Memory B cell (primary cell): ENCODE measurements at regions not wholly inside any gene's neighbourhood (a gene's known extent, or its start where the extent isn't known, plus 50 kb on each side); places are given as distances from the start of the nearest gene placed in this dataset.

Experiments used
- ATAC-seq: fragments of 150-1000 bp; cut with Tn5 transposase; 2 replicates; pipeline ENCODE4 v1.10.0; 2021; ENCODE audit warnings: low read depth, mild to moderate bottlenecking, moderate library complexity
- DNase-seq, 2 donors: peaks; one replicate each; pipeline ENCODE4 v3.0.0; 2022; ENCODE audit warnings: low spot score in 2 of 2
- H3K27ac Mint-ChIP-seq: one replicate; pipeline ENCODE4 v1.8.0; 2022; ENCODE audit warnings: mild to moderate bottlenecking, moderate library complexity, mixed read lengths
- H3K27me3 Mint-ChIP-seq: one replicate; pipeline ENCODE4 v1.8.0; 2022; ENCODE audit warnings: mixed read lengths
- H3K36me3 Mint-ChIP-seq: one replicate; pipeline ENCODE4 v1.8.0; 2022; ENCODE audit warnings: mild to moderate bottlenecking, mixed read lengths
- H3K4me1 Mint-ChIP-seq: one replicate; pipeline ENCODE4 v1.8.0; 2022; ENCODE audit warnings: mixed read lengths
- H3K4me3 Mint-ChIP-seq: one replicate; pipeline ENCODE4 v1.8.0; 2022; ENCODE audit warnings: mild to moderate bottlenecking, moderate library complexity, mixed read lengths
- H3K9me3 Mint-ChIP-seq: one replicate; pipeline ENCODE4 v1.8.0; 2022; ENCODE audit warnings: mixed read lengths

DNA sequence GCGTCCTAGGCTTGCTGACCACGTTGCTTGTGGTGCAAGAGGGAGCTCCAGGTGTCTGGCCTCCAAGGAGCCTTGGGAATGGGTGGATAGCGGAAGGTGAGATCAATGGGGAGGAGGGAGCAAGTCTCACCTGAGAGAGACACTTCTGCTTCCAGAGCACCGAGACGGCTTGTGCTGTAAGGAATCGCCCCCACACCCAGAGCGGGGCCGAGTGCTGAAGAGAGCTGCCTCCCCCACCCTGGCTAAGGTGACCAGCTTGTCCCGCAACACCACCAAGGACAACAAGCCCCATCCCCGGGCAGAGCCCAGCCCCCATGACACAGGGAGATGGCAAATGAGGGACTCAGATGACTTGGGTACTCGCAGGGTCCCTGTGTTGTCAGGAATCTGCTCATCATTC lies 485.6 kb downstream of the NPHP4 start:
- no peak overlapping the region for H3K27ac Mint-ChIP-seq

GRCh38 chr1:5505944-5506343 lies 486.3 kb downstream of the NPHP4 start:
- Mint-ChIP-seq H3K27ac (no peak overlapping the region), H3K4me1 (no peaks in the 10 kb centered on the region), H3K27me3 (peaks cover 15% of the 10 kb centered on the region), H3K36me3 (no peaks in the 10 kb centered on the region), H3K4me3 (no peak overlapping the region), H3K9me3 (no peaks in the 10 kb centered on the region)
- ATAC-seq (no peak), DNase-seq (no peak)

More for the DNA sequence above, 485.6 kb downstream of the NPHP4 start:
- no peak for DNase-seq
- H3K27me3 Mint-ChIP-seq = peaks cover 17% of the 10 kb centered on the region
- H3K4me3 Mint-ChIP-seq = no peak overlapping the region
- no peak for ATAC-seq
- no peaks in the 10 kb centered on the region for H3K9me3 Mint-ChIP-seq
- H3K4me1 Mint-ChIP-seq = no peaks in the 10 kb centered on the region
- no peaks in the 10 kb centered on the region for H3K36me3 Mint-ChIP-seq

GRCh38 chr1:5504364-5504740 lies 487.9 kb downstream of the NPHP4 start:
- H3K4me1 Mint-ChIP-seq = no peaks in the 10 kb centered on the region
- no peak overlapping the region for H3K4me3 Mint-ChIP-seq
- H3K27ac Mint-ChIP-seq = no peak overlapping the region
- no peaks in the 10 kb centered on the region for H3K9me3 Mint-ChIP-seq
- peaks cover 9% of the 10 kb centered on the region for H3K27me3 Mint-ChIP-seq
- DNase-seq (no peak), ATAC-seq (no peak)
- no peaks in the 10 kb centered on the region for H3K36me3 Mint-ChIP-seq

GRCh38 chr1:5503556-5504363 lies 488.5 kb downstream of the NPHP4 start:
- Mint-ChIP-seq H3K4me1 (no peaks in the 10 kb centered on the region), H3K4me3 (no peak overlapping the region), H3K27me3 (peaks cover 8% of the 10 kb centered on the region), H3K27ac (no peak overlapping the region), H3K36me3 (no peaks in the 10 kb centered on the region), H3K9me3 (no peaks in the 10 kb centered on the region)
- DNase-seq (no peak), ATAC-seq (no peak)

DNA sequence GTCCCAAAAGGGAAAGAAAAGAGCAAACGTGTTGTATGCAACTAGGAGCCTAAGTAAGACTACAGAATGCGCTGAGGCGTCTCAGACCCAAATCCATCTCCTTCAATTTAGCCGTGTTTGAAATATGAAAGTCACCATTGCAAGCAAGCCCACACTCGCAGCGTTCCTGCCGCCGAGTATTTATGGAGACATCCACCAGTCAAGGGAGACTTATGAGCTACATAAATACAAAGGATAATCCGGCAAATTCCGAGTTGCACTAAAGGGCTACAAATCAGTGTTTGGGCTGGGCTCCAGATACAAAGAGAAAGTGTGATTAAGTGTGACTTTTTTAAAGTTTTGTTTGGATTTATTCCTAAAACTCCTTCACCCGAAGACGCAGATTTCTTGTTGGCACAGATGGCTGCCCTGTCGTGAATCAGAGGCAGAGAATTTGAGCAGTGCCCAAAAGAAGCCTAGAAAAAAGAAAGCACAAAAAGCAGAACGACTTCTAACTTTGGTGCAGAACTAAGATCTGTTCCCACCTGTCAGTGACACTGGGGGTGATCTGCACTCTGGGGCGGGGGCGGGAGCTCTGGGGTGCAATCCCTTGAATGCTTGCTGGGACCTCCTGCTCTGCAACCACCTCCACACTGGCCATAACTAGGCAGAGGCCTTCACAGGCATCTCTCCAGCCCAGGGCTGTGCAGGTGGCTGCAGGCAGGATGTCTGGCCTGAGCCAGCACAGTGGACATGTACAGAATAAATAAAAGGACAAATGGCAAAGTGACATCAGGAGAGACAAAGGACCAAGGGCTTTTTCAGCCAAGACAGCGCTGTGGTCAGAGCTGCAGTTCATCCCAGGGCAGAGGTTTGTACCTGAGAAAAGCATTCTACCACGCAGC lies 489.7 kb downstream of the NPHP4 start:
- no peaks in the 10 kb centered on the region for H3K36me3 Mint-ChIP-seq

DNA sequence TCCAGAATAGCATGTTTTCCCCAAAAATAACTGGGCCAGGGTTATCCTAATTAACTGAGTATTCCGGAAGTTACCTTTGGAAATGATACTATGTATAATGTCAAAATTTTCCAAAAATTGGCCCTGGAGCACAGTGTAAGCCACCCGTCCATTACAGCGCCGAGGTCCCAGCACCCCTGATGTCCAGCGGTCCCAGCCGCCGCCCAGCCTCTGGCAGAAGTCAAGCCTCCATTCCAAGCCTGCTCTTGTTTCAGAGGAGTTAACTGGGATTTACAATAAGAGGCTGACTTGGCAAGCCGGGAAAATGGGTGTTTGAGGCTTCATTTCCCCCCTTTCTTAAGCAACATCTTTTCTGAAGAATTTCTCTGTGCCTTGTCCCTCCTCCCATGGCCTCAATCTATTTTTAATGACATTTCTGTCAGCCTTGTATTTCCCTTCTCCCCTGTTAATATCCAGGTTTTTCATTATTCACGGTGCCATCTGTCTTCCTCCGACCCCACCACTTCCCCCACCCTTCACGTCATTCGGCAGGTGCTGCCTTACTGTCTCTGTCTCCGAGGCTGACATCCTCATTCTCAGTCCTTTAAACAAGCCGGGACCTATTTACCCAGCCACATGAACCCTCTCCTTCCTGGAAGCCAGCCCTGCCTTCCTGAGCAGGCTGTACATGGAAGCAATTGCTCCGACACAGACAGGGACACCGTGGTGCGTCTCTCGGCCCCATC lies 490.9 kb downstream of the NPHP4 start:
- no peaks in the 10 kb centered on the region for H3K36me3 Mint-ChIP-seq
- no peak overlapping the region for H3K4me3 Mint-ChIP-seq
- H3K4me1 Mint-ChIP-seq = no peaks in the 10 kb centered on the region
- ATAC-seq (no peak), DNase-seq (no peak)
- H3K27ac Mint-ChIP-seq = no peak overlapping the region
- peaks cover 2% of the 10 kb centered on the region for H3K9me3 Mint-ChIP-seq
- peaks cover 15% of the 10 kb centered on the region for H3K27me3 Mint-ChIP-seq

More for the DNA sequence above, 489.7 kb downstream of the NPHP4 start:
- H3K4me3 Mint-ChIP-seq = no peak overlapping the region
- no peak for DNase-seq
- peaks cover 12% of the 10 kb centered on the region for H3K27me3 Mint-ChIP-seq
- no peak overlapping the region for H3K27ac Mint-ChIP-seq
- no peaks in the 10 kb centered on the region for H3K4me1 Mint-ChIP-seq
- no peak for ATAC-seq
- H3K9me3 Mint-ChIP-seq = no peaks in the 10 kb centered on the region

GRCh38 chr1:5500541-5500940 lies 491.7 kb downstream of the NPHP4 start:
- Mint-ChIP-seq H3K27ac (no peak overlapping the region), H3K9me3 (peaks cover 2% of the 10 kb centered on the region), H3K27me3 (peaks cover 17% of the 10 kb centered on the region), H3K4me1 (no peaks in the 10 kb centered on the region), H3K36me3 (no peaks in the 10 kb centered on the region), H3K4me3 (no peak overlapping the region)
- DNase-seq (no peak), ATAC-seq (no peak)

GRCh38 chr1:5497503-5497902 lies 494.7 kb downstream of the NPHP4 start:
- H3K36me3 Mint-ChIP-seq = no peaks in the 10 kb centered on the region
- peaks cover 15% of the 10 kb centered on the region for H3K27me3 Mint-ChIP-seq
- H3K4me3 Mint-ChIP-seq = no peak overlapping the region
- no peaks in the 10 kb centered on the region for H3K4me1 Mint-ChIP-seq
- no peak for DNase-seq
- ATAC-seq = no peak
- no peak overlapping the region for H3K27ac Mint-ChIP-seq
- H3K9me3 Mint-ChIP-seq = peaks cover 2% of the 10 kb centered on the region

GRCh38 chr1:5495596-5496410 lies 496.4 kb downstream of the NPHP4 start:
- Mint-ChIP-seq H3K4me3 (no peak overlapping the region), H3K9me3 (peaks cover 2% of the 10 kb centered on the region), H3K27ac (no peak overlapping the region), H3K27me3 (peaks cover 9% of the 10 kb centered on the region), H3K36me3 (no peaks in the 10 kb centered on the region), H3K4me1 (no peaks in the 10 kb centered on the region)
- DNase-seq (no peak), ATAC-seq (no peak)

- Mint-ChIP-seq H3K4me3 (no peak overlapping the region), H3K9me3 (peaks cover 2% of the 10 kb centered on the region), H3K27ac (no peak overlapping the region), H3K27me3 (peaks cover 11% of the 10 kb centered on the region), H3K36me3 (no peaks in the 10 kb centered on the region), H3K4me1 (no peaks in the 10 kb centered on the region)
- DNase-seq (no peak), ATAC-seq (no peak)
Measured at GRCh38 chr1:5494518-5494917, 497.7 kb downstream of the NPHP4 start.

GRCh38 chr1:5493851-5494311 lies 498.3 kb downstream of the NPHP4 start:
- H3K9me3 Mint-ChIP-seq = peaks cover 2% of the 10 kb centered on the region
- H3K27me3 Mint-ChIP-seq = peaks cover 11% of the 10 kb centered on the region
- no peak for ATAC-seq
- no peak overlapping the region for H3K4me3 Mint-ChIP-seq
- H3K4me1 Mint-ChIP-seq = no peaks in the 10 kb centered on the region
- no peak for DNase-seq
- no peak overlapping the region for H3K27ac Mint-ChIP-seq
- no peaks in the 10 kb centered on the region for H3K36me3 Mint-ChIP-seq

GRCh38 chr1:5493275-5493674 lies 498.9 kb downstream of the NPHP4 start:
- H3K9me3 Mint-ChIP-seq = peaks cover 2% of the 10 kb centered on the region
- H3K27ac Mint-ChIP-seq = no peak overlapping the region
- DNase-seq (no peak), ATAC-seq (no peak)
- peaks cover 11% of the 10 kb centered on the region for H3K27me3 Mint-ChIP-seq
- H3K36me3 Mint-ChIP-seq = no peaks in the 10 kb centered on the region
- no peak overlapping the region for H3K4me3 Mint-ChIP-seq
- no peaks in the 10 kb centered on the region for H3K4me1 Mint-ChIP-seq

- Mint-ChIP-seq H3K27ac (no peak overlapping the region), H3K4me3 (no peak overlapping the region)
Measured at GRCh38 chr1:5492846-5493245, 499.4 kb downstream of the NPHP4 start.

More at GRCh38 chr1:5492846-5493245, 499.4 kb downstream of the NPHP4 start:
- Mint-ChIP-seq H3K9me3 (peaks cover 2% of the 10 kb centered on the region), H3K27me3 (peaks cover 11% of the 10 kb centered on the region), H3K4me1 (no peaks in the 10 kb centered on the region), H3K36me3 (no peaks in the 10 kb centered on the region)
- ATAC-seq (no peak), DNase-seq (no peak)
